Nephron (organoid): ENCODE measurements at regions not wholly inside any gene's neighbourhood (a gene's known extent, or its start where the extent isn't known, plus 50 kb on each side); places are given as distances from the start of the nearest gene placed in this dataset.

Source experiments
- H3K27ac Mint-ChIP-seq, 3 experiments: 2 replicates each; pipeline ENCODE4 v1.8.0; 2020; ENCODE audit warnings: mixed read lengths in 3 of 3, mild to moderate bottlenecking in 2 of 3, moderate library complexity in 1 of 3
- H3K27me3 Mint-ChIP-seq: 2 replicates; pipeline ENCODE4 v1.8.0; 2021; ENCODE audit warnings: low read depth, mild to moderate bottlenecking, moderate library complexity, mixed read lengths
- H3K36me3 Mint-ChIP-seq: 2 replicates; pipeline ENCODE4 v1.8.0; 2020; ENCODE audit warnings: low read depth, mixed read lengths
- H3K4me1 Mint-ChIP-seq: 2 replicates; pipeline ENCODE4 v1.8.0; 2020; ENCODE audit warnings: mixed read lengths
- H3K4me3 Mint-ChIP-seq, 3 experiments: 2 replicates each; pipeline ENCODE4 v1.8.0; 2020; ENCODE audit warnings: mild to moderate bottlenecking in 3 of 3, mixed read lengths in 3 of 3, moderate library complexity in 2 of 3
- H3K9me3 Mint-ChIP-seq: 2 replicates; pipeline ENCODE4 v1.8.0; 2020; ENCODE audit warnings: mixed read lengths
- TF ChIP-seq, protein P1 (sequence below), 3 experiments: fragments of 200-600 bp; sonication (generic); IDR thresholded peaks; one replicate each; pipeline ENCODE4 v1.5.0; 2021; ENCODE audit warnings: antibody characterized with exemption in 3 of 3; ENCODE audit not compliant: unreplicated experiment in 3 of 3

DNA sequence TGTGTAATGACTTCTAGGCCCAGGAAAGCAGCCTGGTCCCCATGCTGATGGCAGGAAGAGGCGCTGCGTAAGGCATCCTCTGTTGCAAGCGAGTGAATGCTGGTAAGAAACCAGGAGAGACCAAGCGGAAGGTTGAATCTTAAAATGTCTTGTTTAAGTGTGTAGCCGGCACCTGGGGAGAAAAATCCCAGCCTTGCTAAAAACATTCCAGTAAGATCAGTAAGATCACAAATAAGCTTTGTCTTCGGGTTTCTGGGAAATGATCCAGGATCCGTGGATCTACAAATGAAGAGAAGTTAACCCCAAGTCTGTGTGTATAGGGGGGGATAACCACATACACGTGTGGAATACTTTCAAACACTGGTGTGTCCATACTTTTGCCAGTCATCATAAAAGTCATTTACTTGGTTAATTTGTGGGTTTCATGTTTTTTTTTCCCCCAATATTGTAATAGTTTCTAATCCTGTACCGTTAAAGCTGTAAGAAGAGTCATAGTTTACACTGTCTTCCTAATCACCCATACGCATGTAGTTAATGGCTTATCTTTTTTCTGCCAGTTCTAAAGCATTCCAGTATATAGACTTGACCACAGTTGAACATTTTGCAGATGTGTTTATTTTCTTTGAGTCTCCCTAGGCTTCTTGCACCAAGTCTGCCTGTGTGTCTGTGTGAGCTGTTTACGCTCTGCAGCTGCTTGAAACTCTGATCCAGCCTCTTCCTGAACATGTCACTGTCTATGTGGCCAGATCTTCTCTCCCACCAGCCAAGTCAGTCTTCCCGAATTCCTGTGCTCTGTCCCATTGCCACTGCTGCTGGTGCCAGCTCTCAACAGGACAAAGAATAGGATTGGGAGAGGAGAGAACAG lies 135.9 kb upstream of the ARL4C start:
- Mint-ChIP-seq H3K27ac (peak overlapping the region in 2 of 3 experiments; percentile 26 to 31), H3K4me1 (peaks cover 33% of the 10 kb centered on the region), H3K4me3 (peak overlapping the region in 1 of 3 experiments; percentile 0), H3K9me3 (peaks cover 9% of the 10 kb centered on the region), H3K36me3 (no peaks in the 10 kb centered on the region), H3K27me3 (peaks cover 11% of the 10 kb centered on the region)
- TF ChIP-seq, protein P1, sequence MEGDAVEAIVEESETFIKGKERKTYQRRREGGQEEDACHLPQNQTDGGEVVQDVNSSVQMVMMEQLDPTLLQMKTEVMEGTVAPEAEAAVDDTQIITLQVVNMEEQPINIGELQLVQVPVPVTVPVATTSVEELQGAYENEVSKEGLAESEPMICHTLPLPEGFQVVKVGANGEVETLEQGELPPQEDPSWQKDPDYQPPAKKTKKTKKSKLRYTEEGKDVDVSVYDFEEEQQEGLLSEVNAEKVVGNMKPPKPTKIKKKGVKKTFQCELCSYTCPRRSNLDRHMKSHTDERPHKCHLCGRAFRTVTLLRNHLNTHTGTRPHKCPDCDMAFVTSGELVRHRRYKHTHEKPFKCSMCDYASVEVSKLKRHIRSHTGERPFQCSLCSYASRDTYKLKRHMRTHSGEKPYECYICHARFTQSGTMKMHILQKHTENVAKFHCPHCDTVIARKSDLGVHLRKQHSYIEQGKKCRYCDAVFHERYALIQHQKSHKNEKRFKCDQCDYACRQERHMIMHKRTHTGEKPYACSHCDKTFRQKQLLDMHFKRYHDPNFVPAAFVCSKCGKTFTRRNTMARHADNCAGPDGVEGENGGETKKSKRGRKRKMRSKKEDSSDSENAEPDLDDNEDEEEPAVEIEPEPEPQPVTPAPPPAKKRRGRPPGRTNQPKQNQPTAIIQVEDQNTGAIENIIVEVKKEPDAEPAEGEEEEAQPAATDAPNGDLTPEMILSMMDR (IDR thresholded peaks at IDR 0.05; ENCODE audit: unreplicated experiment in 3 of 3): no peak

DNA sequence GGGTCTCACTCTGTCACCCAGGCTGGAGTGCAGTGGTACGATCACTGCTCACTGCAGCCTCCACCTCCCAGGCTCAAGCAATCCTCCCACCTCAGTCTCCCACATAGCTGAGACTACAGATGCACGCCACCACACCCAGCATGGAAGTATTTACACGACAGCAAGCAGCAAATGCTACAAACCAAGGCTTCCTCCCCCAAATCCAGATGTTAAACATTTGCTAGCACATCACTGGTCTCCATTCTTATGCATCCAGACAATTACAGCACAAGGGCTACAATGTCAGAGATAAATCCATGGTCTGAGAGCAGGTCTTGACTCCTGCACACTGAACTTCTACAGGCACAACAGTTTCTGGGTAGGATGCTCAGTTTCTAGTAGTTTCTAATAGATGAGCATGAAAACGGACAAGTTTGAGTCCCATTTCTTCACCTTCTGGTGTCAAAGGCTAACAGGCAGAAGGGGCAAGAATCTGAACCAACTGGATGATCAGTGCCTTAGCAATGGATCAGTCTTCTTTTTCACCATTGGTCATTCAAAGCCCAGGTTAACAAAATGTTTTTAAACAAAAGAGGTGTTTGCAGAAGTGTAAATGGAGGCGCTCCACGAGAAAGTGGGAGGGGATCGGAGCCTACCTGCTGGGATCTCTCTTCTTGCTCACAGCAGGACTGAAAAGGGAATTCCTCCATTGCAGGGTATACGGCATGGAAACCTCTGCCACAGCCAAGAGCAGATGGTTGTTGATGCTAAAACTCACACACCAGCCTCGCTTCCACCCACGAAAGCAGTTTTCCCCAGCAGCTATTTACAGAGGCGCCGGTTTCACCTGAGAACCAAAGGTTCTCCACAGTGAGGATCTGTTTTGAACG lies 135.0 kb upstream of the ARL4C start:
- Mint-ChIP-seq H3K36me3 (no peaks in the 10 kb centered on the region), H3K4me1 (peaks cover 33% of the 10 kb centered on the region), H3K27ac (peak overlapping the region in 1 of 3 experiments; percentile 31), H3K4me3 (no peak overlapping the region), H3K9me3 (peaks cover 7% of the 10 kb centered on the region), H3K27me3 (peaks cover 11% of the 10 kb centered on the region)
- TF ChIP-seq, protein P1 (IDR thresholded peaks at IDR 0.05; ENCODE audit: unreplicated experiment in 3 of 3): no peak

DNA sequence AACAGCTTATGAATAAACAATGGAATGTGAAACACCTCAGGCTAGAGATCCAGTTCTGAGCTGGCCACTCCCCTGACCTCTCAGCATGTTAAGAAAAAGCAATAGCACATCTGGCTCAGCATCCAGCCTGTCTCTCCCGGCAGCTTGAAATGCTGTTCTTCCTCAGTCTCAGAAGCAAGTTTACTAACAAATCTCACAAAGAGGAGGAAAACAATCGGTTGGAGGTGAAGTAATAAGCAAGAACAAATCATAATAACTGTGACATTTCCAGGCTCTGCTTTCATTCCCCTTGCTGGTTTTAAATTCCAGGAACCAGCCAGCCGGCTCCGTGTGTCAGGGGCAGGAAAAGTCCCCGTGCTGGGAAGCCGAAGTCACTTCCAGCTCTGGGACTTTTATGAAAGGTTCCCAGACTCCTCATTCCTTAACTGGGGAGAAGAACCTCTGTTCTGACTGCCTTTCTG lies 133.9 kb upstream of the ARL4C start:
- H3K4me1 Mint-ChIP-seq: peaks cover 33% of the 10 kb centered on the region
- H3K4me3 Mint-ChIP-seq: no peak overlapping the region
- peaks cover 2% of the 10 kb centered on the region for H3K9me3 Mint-ChIP-seq
- TF ChIP-seq, protein P1 (IDR thresholded peaks at IDR 0.05; ENCODE audit: unreplicated experiment in 3 of 3): no peak
- peak overlapping the region in 1 of 3 experiments; percentile 66 for H3K27ac Mint-ChIP-seq
- H3K36me3 Mint-ChIP-seq: no peaks in the 10 kb centered on the region
- H3K27me3 Mint-ChIP-seq: peaks cover 11% of the 10 kb centered on the region

DNA sequence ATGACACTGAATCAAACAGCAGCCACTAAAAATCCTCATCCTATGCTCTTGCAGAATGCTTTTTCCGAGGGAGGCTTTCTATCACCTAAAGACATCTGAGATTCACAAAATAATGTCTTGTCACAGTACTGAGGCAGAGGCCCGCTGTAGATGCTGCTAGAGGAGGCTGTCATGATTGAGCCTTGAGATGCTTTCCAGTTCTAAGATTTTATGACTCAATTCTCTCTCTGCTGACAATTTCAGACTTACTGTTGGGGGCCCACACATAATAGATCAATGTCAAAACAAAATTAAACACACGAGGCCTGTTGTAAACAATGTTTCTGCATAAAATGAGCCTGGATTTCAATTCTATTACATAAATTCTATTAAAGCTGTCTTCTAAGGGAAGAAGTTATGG lies 132.7 kb upstream of the ARL4C start:
- H3K9me3 Mint-ChIP-seq: no peaks in the 10 kb centered on the region
- TF ChIP-seq, protein P1 (IDR thresholded peaks at IDR 0.05; ENCODE audit: unreplicated experiment in 3 of 3): no peak
- H3K4me3 Mint-ChIP-seq: no peak overlapping the region
- H3K27me3 Mint-ChIP-seq: peaks cover 11% of the 10 kb centered on the region
- peaks cover 33% of the 10 kb centered on the region for H3K4me1 Mint-ChIP-seq
- H3K27ac Mint-ChIP-seq: no peak overlapping the region
- H3K36me3 Mint-ChIP-seq: no peaks in the 10 kb centered on the region

DNA sequence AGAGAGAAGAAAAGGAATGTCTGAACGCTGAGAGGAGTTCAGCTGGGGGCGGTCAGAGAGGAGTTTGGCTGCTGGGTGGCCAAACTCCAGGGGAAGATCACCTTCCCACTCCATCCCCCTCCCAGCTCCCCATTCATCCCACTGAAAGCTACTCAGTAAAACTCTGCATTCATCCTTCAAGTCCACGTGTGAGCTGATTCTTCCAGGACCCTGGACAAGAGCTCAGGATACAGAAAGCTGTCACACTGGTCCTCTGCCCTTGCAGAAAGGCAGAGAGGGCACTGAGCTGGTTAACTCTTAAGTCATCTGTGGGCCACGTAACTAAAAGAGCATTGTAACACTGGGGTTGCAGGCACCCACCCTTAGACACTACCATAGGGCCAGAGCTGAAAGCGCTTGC lies 132.1 kb upstream of the ARL4C start:
- H3K27me3 Mint-ChIP-seq: peaks cover 11% of the 10 kb centered on the region
- no peak overlapping the region for H3K27ac Mint-ChIP-seq
- no peaks in the 10 kb centered on the region for H3K9me3 Mint-ChIP-seq
- H3K4me3 Mint-ChIP-seq: no peak overlapping the region
- peaks cover 33% of the 10 kb centered on the region for H3K4me1 Mint-ChIP-seq
- TF ChIP-seq, protein P1 (IDR thresholded peaks at IDR 0.05; ENCODE audit: unreplicated experiment in 3 of 3): no peak
- H3K36me3 Mint-ChIP-seq: no peaks in the 10 kb centered on the region
